ENCODE measurements at regions not wholly inside any gene's neighbourhood (a gene's known extent, or its start where the extent isn't known, plus 50 kb on each side); places are given as distances from the start of the nearest gene placed in this dataset.

- no peak overlapping the region for H3K4me3 ChIP-seq (IDR thresholded peaks at IDR 0.05; ENCODE audit: insufficient read depth, low read depth, low read length)
- no peaks in the 10 kb centered on the region for H4K20me1 ChIP-seq (ENCODE audit: insufficient read depth)
- no peak overlapping the region for H3K9ac ChIP-seq
- TF ChIP-seq, protein P1, sequence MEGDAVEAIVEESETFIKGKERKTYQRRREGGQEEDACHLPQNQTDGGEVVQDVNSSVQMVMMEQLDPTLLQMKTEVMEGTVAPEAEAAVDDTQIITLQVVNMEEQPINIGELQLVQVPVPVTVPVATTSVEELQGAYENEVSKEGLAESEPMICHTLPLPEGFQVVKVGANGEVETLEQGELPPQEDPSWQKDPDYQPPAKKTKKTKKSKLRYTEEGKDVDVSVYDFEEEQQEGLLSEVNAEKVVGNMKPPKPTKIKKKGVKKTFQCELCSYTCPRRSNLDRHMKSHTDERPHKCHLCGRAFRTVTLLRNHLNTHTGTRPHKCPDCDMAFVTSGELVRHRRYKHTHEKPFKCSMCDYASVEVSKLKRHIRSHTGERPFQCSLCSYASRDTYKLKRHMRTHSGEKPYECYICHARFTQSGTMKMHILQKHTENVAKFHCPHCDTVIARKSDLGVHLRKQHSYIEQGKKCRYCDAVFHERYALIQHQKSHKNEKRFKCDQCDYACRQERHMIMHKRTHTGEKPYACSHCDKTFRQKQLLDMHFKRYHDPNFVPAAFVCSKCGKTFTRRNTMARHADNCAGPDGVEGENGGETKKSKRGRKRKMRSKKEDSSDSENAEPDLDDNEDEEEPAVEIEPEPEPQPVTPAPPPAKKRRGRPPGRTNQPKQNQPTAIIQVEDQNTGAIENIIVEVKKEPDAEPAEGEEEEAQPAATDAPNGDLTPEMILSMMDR (conservative IDR thresholded peaks at IDR 0.05; ENCODE audit: low read depth, low read length) = no peak
- H3K4me1 ChIP-seq (ENCODE audit: low read depth, poor library complexity, severe bottlenecking) = no peaks in the 10 kb centered on the region
- no peak overlapping the region for H3K27ac ChIP-seq
- H2AFZ ChIP-seq (ENCODE audit: low read depth) = no peak overlapping the region
- no peaks in the 10 kb centered on the region for H3K79me2 ChIP-seq (ENCODE audit: insufficient read depth, low read depth)
- no peaks in the 10 kb centered on the region for H3K36me3 ChIP-seq (ENCODE audit: insufficient read depth)
- H3K27me3 ChIP-seq (ENCODE audit: insufficient read depth, low read depth) = no peaks in the 10 kb centered on the region
- H3K4me2 ChIP-seq = no peak overlapping the region
These were observed 243.4 kb upstream of the ATP10A start for GRCh38 chr15:26106556-26106955.

- H2AFZ ChIP-seq (ENCODE audit: low read depth) = no peak overlapping the region
- no peaks in the 10 kb centered on the region for H4K20me1 ChIP-seq (ENCODE audit: insufficient read depth)
- no peak overlapping the region for H3K4me3 ChIP-seq (IDR thresholded peaks at IDR 0.05; ENCODE audit: insufficient read depth, low read depth, low read length)
- no peaks in the 10 kb centered on the region for H3K27me3 ChIP-seq (ENCODE audit: insufficient read depth, low read depth)
- TF ChIP-seq, protein P1 (conservative IDR thresholded peaks at IDR 0.05; ENCODE audit: low read depth, low read length) = no peak
- H3K27ac ChIP-seq = no peak overlapping the region
- no peak overlapping the region for H3K9ac ChIP-seq
- no peaks in the 10 kb centered on the region for H3K4me1 ChIP-seq (ENCODE audit: low read depth, poor library complexity, severe bottlenecking)
- no peaks in the 10 kb centered on the region for H3K79me2 ChIP-seq (ENCODE audit: insufficient read depth, low read depth)
- H3K36me3 ChIP-seq (ENCODE audit: insufficient read depth) = no peaks in the 10 kb centered on the region
- no peak overlapping the region for H3K4me2 ChIP-seq
These were observed 239.9 kb upstream of the ATP10A start for GRCh38 chr15:26103002-26103404.

DNA sequence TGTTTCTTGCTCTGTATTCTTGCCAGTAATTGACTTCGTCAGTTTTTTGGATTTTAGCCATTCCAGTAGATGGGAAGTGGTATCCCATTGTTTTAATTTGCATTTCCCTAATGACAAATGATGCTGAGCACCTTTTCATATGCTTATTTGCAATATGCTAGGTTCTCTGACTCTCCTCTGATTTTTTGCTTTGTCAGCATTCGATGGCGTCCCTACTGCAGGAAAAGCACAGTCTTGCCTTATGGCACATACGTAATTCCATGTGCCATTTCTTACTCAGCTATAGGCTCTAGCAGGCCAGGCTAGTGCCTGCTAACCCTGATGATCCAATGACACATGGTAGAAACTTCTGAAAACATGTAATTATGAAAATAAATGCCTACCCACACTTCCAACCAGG, 239.2 kb upstream of the ATP10A start:
- H2AFZ ChIP-seq (ENCODE audit: low read depth) = no peak overlapping the region
- no peak overlapping the region for H3K4me2 ChIP-seq
- H3K4me3 ChIP-seq (IDR thresholded peaks at IDR 0.05; ENCODE audit: insufficient read depth, low read depth, low read length) = no peak overlapping the region
- H3K27ac ChIP-seq = no peak overlapping the region
- H3K4me1 ChIP-seq (ENCODE audit: low read depth, poor library complexity, severe bottlenecking) = no peaks in the 10 kb centered on the region
- no peaks in the 10 kb centered on the region for H4K20me1 ChIP-seq (ENCODE audit: insufficient read depth)
- no peaks in the 10 kb centered on the region for H3K79me2 ChIP-seq (ENCODE audit: insufficient read depth, low read depth)
- TF ChIP-seq, protein P1 (conservative IDR thresholded peaks at IDR 0.05; ENCODE audit: low read depth, low read length) = no peak
- H3K9ac ChIP-seq = no peak overlapping the region
- no peaks in the 10 kb centered on the region for H3K36me3 ChIP-seq (ENCODE audit: insufficient read depth)
- no peaks in the 10 kb centered on the region for H3K27me3 ChIP-seq (ENCODE audit: insufficient read depth, low read depth)

DNA sequence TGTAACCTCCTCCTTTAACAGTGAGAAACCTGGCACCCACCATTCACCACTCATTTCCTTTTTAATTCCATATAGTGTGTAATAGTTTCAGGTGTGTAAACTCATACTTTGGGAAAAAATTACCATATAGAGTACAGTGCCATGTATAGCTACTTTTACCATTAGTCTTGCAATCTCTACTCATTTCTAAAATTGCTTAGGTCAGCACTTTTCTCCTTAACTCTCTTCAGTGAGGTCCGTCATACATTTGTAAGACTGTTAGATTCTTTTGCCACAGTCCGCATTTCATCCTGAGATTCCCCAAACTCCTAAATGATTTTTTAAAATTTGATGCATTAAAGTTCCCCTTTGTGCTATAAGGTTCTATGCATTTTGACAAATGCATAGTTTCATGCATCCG, 238.3 kb upstream of the ATP10A start:
- Histone ChIP-seq H3K36me3 (ENCODE audit: insufficient read depth) (no peaks in the 10 kb centered on the region), H3K27ac (no peak overlapping the region), H3K79me2 (ENCODE audit: insufficient read depth, low read depth) (no peaks in the 10 kb centered on the region), H3K27me3 (ENCODE audit: insufficient read depth, low read depth) (no peaks in the 10 kb centered on the region), H4K20me1 (ENCODE audit: insufficient read depth) (no peaks in the 10 kb centered on the region), H3K4me2 (no peak overlapping the region), H2AFZ (ENCODE audit: low read depth) (no peak overlapping the region), H3K9ac (no peak overlapping the region), H3K4me1 (ENCODE audit: low read depth, poor library complexity, severe bottlenecking) (no peaks in the 10 kb centered on the region), H3K4me3 (IDR thresholded peaks at IDR 0.05; ENCODE audit: insufficient read depth, low read depth, low read length) (no peak overlapping the region)
- TF ChIP-seq, protein P1 (conservative IDR thresholded peaks at IDR 0.05; ENCODE audit: low read depth, low read length) = no peak
